T-helper 2 cell treated with Interferon-gamma antibody and Interleukin-4, amounts not matched to agents 100 ng/mL and 5 ng/mL, for 36 hours (primary cell): ENCODE measurements at regions not wholly inside any gene's neighbourhood (a gene's known extent, or its start where the extent isn't known, plus 50 kb on each side); places are given as distances from the start of the nearest gene placed in this dataset.

Source experiments
- intact Hi-C: fragments of 100-400 bp; cut with micrococcal nuclease; formaldehyde crosslinking; loops from one replicate; pipeline ENCODE4 v1.15.1; 2023

- intact Hi-C loops: no loop called here
Measured at GRCh38 chr10:90179696-90180407, 478.5 kb downstream of the KIF20B start.

GRCh38 chr10:90180886-90181691, 479.7 kb downstream of the KIF20B start:
- intact Hi-C loops: no loop called here

GRCh38 chr10:90192825-90193224, 491.4 kb downstream of the KIF20B start:
- intact Hi-C loops: no loop called here

- intact Hi-C loops: no loop called here
Measured at GRCh38 chr10:90193240-90193985, 492.0 kb downstream of the KIF20B start.

- intact Hi-C loops: no loop called here
Measured at GRCh38 chr10:90195288-90195840, 494.0 kb downstream of the KIF20B start.

GRCh38 chr10:90197766-90198165, 496.4 kb downstream of the KIF20B start:
- intact Hi-C loops: no loop called here

- intact Hi-C loops: no loop called here
Measured at GRCh38 chr10:90199093-90199492, 497.7 kb downstream of the KIF20B start.

GRCh38 chr10:90199513-90199912, 498.1 kb downstream of the KIF20B start:
- intact Hi-C loops: no loop called here

- intact Hi-C loops: no loop called here
Measured at GRCh38 chr10:90204131-90204955, 503.0 kb downstream of the KIF20B start.

- intact Hi-C loops: no loop called here
Measured at GRCh38 chr10:90204956-90205314, 503.5 kb downstream of the KIF20B start.

- intact Hi-C loops: no loop called here
Measured at GRCh38 chr10:90205340-90205739, 503.9 kb downstream of the KIF20B start.

- intact Hi-C loops: no loop called here
Measured at GRCh38 chr10:90213346-90213745, 512.0 kb downstream of the KIF20B start.

- intact Hi-C loops: no loop called here
Measured at GRCh38 chr10:90218846-90219245, 517.5 kb downstream of the KIF20B start.

GRCh38 chr10:90222372-90222771, 521.0 kb downstream of the KIF20B start:
- intact Hi-C loops: no loop called here

- intact Hi-C loops: no loop called here
Measured at GRCh38 chr10:90222939-90223338, 521.5 kb downstream of the KIF20B start.

- intact Hi-C loops: no loop called here
Measured at GRCh38 chr10:90224791-90225566, 523.6 kb downstream of the KIF20B start.

GRCh38 chr10:90226517-90226916, 525.1 kb downstream of the KIF20B start:
- intact Hi-C loops: no loop called here

- intact Hi-C loops: no loop called here
Measured at GRCh38 chr10:90227217-90227656, 525.8 kb downstream of the KIF20B start.

GRCh38 chr10:90227786-90228185, 526.4 kb downstream of the KIF20B start:
- intact Hi-C loops: no loop called here

- intact Hi-C loops: no loop called here
Measured at GRCh38 chr10:90229486-90229885, 528.1 kb downstream of the KIF20B start.
